HG02852 (cell line): ENCODE measurements at regions not wholly inside any gene's neighbourhood (a gene's known extent, or its start where the extent isn't known, plus 50 kb on each side); places are given as distances from the start of the nearest gene placed in this dataset.
"Not testable (repeated sequence)": the region's sequence is repeated elsewhere in the genome, so short reads cannot be mapped to it uniquely, and the experiment has no call there.

ENCODE experiments used
- ATAC-seq: cut with Tn5 transposase; IDR thresholded peaks from one replicate; pipeline ENCODE4 v1.9.1; 2021; ENCODE audit warnings: mild to moderate bottlenecking, moderate library complexity; ENCODE audit not compliant: unreplicated experiment

DNA sequence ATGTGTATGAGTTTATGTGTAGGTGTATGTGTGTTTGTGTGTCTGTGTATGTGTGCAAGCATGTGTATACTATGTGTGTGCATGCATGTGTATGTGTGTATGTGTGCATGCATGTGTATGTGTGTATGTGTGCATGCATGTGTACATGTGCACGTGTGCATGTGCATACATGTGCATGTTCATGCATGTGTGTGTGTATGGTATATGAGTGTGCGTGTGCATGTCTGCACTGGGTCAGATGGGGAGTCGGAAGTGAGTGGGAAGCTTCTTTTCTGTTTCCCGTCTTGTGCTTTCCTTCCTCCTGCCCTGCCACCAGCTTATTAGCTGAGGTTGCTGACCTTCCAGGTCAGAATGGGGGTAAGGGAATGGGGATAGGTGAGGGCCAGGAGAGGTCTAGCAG, 174.7 kb downstream of the MAP2K4 start:
- ATAC-seq, result no peak

DNA sequence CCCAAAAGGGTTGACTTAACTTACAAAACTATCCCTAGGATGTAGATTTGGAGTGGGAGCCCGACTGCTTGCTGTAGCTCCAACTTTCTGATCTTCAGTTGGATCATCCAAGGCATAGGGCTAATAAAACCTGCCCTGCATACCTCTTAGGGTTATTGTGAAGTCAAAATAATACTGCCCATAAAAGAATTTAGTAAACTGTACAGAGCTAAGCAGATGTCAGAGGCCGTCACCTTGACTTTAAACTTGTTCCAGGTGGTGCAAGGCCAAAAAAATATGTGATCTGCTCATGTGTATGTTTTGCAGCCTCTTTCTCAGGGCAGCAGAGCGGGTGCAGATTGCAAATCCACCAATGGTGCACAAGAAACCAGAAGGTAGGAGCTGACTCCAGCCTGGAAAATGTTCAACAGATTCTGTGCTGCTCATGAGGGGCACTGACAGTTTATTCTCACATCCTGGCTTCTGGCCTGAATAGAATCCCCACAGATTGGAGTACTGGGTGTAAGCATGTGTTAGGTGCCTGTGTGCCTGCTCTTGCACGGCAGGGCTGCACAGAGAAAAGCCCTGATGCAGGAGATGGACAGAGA, 180.7 kb downstream of the MAP2K4 start:
- ATAC-seq, result no peak

DNA sequence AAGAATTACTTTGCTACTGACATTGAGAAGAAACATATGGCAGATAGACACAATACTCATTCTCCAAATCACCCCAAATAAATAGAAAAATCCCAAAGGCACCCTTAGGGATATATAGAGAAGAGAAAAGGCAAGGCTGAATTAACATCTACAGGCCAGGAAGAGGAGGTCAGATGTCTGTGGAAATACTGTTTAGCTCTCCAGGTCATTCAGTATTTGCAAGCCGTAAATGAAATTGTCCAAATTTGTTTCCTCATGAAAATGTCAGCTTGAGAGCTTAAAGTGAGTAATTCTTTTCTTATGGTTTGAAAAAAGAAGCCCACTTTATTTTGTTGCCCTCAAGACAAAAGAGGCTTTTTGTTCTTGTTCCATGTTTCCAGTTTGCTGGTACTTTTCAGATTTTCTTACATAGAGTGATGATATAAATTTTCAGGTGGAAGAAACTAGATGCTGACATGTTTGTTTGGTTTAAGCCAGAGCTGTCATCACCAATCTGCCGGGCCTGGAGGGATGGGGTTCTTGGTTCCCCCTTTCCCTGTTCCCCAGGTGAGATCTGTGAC, 189.0 kb downstream of the MAP2K4 start:
- ATAC-seq, result no peak

DNA sequence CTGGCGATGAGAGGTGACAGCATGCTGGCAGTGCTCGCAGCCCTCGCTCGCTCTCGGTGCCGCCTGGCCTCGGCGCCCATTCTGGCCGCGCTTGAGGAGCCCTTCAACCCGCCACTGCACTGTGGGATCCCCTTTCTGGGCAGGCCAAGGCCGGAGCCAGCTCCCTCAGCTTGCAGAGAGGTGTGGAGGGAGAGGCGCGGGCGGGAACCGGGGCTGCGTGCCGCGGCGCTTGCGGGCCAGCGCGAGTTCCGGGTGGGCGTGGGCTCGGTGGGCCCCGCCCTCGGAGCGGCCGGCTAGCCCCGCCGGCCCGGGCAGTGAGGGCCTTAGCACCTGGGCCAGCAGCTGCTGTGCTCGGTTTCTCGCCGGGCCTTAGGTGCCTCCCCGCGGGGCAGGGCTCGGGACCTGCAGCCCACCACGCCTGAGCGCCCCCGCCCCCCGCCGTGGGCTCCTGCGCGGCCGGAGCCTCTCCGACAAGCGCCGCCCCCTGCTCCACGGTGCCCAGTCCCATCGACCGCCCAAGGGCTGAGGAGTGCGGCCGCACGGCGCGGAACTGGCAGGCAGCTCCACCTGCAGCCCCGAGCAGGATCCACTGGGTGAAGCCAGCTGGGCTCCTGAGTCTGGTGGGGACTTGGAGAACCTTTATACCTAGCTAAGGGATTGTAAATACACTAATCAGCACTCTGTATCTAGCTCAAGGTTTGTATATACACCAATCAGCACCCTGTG, 200.2 kb downstream of the MAP2K4 start:
- ATAC-seq, result not testable (repeated sequence)

DNA sequence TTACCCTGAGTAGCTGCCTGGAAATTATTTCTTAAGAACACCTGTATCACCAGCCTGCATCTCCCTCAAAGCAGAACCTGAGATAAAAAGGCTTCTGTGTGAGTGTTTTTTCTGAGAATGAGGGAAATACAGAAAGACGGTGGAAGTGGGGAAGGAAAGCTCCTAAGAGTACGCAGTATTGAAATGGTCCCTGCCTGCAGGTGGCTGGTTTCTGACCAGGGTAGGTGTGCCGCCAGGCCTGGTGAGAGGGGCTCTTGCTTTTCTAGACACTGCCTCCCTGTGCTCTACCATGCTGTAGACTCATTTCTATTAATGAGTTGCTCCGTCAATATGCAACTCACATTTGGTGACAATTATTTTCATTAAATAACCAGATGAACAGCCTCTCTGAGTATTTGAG, 201.7 kb downstream of the MAP2K4 start:
- no peak for ATAC-seq

DNA sequence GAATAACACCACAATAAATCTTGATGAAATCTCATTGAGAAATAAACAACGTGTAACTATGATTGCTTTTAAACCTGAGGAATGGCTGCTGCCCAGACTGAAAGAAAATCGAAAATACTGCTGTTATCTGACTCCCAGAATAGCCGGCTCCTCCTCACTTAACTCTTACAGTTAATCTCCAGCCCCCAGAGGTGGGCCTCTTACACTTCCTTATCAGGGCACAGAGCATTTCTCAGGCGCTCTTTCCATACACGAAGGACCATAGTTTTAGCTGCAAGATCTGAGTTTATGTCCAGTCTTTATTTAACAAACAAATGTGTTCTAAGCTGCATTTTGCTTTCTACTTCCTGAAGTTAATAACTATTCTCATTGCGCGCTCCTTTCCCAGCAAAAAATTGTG, 206.9 kb downstream of the MAP2K4 start:
- ATAC-seq, result no peak

DNA sequence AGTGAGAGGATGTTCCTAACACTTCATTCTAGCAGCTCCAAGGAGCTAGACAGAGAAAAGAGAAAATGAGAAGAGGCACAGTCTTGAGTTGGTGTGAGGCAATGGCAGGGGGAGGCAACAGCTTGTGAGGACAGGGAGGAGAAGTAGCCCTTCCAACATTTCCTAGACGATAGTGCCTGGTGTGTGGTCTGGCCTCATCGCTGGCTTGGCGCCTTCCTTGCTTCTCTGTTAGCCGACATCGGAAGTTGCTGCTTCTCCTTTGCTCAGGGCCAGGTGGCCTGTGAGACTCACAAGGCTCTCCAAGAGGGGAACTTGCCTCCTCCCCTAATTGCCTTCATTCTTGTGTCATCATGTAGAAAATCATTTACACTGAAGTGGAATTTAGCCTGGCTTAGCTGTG, 208.7 kb downstream of the MAP2K4 start:
- ATAC-seq, result no peak

DNA sequence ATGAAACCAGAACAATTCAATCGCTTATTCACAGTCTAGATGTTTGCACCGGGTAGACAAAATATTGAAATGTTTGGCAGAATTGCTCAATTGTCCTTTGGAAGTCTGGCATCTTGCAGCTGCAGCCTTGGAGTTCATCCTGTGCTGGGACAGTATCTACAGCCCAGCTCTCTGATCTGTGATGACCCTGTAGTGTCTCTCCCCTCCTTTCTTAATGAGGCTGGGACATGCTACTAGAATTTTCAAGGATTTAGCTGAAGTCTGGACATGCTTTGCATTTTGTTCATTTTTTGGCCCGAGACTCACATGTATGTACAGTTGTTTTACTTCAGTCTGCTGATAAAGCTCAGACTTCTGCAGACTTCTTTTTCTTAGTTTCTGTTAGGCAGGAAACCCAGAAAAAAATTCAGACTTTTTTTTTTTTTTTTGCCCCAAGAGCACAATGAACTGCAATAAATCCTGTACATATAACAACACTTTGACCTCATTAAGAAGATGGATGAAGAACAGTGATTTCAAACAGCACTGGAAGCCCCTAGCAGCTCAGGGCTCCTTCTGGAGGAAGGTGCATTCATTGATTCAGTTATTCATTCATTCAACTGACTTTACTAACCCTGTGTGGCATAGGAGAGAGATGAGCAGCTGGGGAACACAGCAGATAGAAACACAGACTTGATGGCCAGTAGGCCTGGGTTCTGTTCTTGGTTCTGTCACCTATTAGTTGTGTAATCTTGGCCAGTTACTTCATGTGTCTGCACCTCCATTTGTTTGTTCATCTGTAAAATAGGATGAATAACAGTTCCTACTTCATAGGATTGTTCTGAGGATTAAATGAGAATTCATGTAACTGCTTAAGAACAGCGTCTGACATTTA, 210.0 kb downstream of the MAP2K4 start:
- no peak for ATAC-seq

DNA sequence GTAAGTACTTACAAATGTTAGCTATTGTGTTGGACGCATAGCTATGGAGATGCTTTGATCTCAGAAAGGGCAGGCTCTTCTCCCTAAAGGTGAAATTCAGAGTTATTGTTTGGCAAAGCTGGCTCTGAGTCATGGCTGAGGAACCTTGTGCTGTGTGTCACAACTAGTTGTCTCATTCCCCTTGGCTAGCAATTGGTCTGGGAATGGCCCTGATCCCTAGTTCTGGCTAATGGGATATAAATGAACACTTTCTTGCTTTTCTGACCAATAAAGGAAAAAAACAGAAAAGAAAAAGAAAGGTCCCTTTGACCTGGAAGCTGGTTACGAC, 210.6 kb downstream of the MAP2K4 start:
- no peak for ATAC-seq

DNA sequence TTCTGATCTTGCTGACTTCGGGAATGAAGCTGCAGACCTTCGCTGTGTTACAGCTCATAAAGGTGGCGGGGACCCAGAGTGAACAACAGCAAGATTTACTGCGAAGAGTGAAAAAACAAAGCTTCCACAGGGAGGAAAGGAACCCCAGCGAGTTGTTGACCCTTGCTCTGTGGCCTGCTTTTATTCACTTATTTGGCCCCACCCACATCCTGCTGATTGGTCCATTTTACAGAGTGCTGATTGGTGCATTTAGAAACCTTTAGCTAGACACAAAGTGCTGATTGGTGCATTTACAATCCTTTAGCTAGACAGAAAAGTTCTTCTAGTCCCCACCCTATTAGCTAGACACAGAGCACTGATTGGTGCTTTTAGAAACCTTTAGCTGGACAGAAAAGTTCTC, 218.3 kb downstream of the MAP2K4 start:
- not testable (repeated sequence) for ATAC-seq

DNA sequence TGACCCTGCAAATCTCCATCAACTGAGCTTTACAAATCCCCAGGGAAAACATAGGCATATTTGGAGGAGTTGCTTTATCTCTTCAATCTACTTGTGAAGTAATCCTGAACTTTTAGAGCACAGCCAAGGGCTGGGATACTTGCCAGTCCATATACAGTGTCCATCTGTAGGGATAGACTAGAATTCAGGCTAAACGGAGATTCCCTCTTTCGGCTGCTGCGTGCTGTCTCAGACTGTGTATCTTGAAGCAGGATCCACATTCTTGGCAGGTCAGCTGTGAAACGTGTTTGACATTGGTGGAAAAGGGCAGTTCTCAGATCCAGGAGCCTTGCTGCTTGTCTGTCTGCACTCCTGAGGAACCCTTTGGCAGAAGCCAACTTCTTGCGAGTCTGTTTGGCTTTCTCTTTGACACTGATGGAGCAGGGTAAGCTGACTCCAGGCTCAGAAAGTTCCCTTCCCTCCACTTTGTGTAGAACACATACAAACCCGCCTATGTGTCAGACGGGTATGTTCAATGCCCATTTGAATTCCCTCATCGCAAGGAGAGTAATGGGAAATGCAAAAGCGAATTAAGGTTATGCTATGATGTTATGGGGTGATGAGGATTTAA, 221.8 kb downstream of the MAP2K4 start:
- no peak for ATAC-seq

DNA sequence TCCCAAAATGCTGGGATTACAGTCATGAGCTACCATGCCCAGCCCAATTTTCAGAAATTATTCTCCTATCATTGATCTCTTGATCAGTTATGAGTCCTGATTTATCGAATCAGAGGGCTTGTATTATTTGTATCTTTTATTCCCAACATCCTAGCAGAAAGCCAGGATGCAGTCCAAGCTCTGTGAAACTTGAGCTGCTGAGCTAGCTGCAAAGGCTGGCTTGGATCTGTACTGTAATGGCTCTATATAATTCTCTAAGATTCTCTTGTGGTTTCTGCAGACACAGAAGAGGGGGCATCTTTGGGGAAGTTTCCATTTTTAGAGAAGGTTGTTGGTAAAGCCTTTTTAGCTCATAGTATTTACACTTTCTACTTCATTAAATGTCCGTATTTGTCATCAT, 227.1 kb downstream of the MAP2K4 start:
- no peak for ATAC-seq

DNA sequence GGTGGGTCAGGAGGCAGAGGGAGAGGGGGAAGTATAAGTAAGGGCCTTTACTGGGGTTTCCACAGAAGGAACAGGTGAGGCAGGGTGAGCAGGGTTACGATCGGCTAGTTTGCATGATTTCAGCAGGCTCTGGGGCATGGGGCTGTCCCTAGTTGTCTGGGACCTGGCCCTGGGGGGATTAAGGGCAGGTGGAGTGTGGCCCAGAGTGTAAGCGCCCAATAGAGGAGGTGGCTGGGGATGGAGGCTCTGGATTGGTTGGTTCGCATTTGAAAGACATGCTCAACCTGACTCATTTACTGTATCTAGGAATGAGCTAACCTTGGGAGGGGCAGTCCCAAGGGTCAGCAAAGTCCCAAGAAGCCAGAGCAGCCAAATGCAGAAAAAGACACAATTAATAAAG, 230.3 kb downstream of the MAP2K4 start:
- ATAC-seq, result peak; percentile 55

DNA sequence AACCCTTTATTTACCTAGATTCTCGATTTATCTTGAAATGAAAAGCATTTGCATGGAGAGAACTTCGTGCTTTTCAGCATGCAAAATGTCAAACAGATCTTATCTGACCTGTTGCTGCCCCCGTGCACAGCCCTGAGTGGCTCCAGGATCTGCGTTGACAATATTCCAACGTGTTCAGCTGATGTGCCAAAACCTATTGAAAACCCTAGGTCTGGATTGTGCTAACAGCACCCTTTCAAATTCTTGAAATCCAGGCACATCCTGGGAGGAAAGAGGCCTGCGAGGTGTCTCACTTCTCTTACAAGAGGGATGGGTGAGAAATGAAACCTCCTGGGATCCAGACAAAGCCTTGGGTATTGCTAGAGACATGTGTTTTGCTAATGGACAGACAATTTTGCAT, 231.8 kb downstream of the MAP2K4 start:
- no peak for ATAC-seq

DNA sequence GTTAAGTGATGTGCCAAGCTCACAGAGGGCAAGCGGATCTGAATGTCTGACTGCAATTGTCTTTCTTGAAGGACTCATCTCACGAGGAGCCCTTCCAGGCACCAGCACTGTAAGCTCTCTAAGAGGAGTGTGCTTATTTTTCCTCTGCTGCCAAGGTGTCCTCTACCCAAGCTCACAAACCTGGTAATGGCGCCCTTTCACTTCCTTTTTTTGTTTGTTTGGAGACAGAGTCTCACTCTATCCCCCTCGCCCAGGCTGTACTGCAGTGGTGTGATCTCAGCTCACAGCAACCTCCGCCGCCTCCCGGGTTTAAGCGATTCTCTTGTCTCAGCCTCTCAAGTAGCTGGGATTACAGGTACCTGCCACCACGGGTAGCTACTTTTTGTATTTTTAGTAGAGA, 233.8 kb downstream of the MAP2K4 start:
- ATAC-seq, result no peak

DNA sequence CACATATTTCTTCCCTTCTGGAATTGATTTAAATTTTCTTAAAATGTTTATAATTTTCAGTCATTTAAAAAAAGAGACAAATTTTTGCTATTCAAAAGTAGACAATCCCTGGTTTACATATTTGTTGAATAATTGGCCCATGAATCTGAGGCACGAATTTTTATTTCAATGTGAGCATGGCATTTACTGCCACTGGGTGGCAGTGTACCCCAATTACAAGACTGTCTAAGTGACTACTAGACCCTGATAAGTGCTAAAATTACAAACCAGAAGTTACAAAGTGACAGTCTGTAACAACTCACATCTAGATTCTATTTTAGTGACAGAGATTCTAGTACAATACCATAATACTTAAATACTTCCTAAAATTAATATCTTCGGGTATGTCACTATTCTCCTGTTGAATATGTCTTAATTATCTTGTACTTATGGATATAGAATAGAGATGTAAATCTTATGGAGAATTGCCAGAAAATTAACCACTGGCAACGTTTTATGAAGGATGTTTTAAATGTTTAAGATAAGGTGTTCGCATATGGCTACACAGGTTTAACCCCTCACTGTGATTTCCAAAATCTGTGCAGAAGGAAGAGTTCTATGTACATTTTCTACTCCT, 235.8 kb downstream of the MAP2K4 start:
- peak; percentile 67 for ATAC-seq

DNA sequence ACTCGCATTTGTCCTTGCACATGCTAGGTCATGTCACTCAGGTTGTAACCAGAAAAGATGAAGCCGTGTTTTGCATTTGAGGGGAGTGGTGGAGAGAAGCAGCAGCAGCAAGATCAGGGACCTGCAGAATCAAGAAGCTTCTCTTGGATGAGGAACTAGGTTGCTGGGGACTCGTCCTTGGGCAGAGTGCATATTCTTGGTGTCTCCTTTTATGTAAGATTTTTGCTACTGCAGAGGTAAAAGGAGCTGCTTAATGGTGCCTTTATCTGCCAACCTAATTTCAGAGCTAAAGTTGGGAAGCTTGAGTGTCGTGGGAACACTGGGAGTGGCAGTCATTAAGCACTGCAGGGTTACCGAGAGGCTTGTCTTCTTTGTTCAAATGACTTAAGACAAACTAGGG, 236.5 kb downstream of the MAP2K4 start:
- no peak for ATAC-seq

DNA sequence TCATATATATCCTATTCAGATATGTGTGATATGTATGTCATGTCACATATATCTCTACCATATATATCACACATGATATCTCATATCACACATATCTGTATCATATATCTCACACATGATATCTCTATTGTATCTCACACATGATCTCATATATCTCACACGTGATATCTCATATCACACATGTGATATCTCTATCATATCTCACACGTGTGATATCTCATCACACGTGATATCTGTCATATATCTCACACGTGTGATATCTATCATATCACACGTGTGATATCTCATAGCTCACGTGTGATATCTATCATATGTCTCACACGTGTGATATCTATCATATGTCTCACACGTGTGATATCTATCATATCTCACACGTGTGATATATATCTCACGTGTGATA, 240.7 kb downstream of the MAP2K4 start:
- no peak for ATAC-seq

DNA sequence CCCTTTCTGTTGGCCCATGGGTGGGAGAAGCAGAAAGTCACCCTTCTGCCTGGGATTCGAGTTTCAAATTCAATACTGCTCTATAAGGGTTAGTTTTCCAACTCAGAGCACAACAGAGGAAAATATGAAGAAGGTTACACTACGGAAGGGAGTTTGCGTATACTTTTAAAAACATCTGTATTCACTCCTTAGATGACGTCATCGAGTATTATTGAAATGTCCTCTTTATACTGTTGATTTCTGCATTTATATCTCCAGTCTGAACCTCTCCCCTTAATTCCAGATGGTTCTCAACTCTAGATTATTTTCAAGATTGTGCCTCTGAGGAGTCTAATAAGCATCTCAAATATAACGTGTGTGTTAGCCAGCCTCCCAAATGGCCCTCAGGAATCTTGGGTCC, 249.1 kb downstream of the MAP2K4 start:
- no peak for ATAC-seq

DNA sequence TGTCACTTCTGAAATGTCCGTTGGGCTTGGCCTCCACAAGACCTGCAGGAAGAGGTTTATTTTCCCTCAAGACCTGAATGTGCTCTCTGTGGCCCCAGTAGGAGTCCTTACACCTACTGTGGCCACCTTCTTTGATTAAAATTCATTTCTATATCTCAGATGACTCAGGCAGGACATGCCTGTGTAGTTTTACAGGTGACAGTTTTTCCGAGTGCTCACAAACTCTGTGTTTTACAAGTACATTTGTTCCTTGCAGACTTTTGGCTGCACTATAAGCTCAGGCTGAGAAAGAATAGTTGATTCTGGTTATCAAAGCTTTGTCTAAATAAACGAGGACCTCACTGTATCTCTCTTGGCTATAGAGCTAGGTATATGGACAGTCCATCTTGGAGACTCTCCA, 257.1 kb downstream of the MAP2K4 start:
- ATAC-seq, result no peak

DNA sequence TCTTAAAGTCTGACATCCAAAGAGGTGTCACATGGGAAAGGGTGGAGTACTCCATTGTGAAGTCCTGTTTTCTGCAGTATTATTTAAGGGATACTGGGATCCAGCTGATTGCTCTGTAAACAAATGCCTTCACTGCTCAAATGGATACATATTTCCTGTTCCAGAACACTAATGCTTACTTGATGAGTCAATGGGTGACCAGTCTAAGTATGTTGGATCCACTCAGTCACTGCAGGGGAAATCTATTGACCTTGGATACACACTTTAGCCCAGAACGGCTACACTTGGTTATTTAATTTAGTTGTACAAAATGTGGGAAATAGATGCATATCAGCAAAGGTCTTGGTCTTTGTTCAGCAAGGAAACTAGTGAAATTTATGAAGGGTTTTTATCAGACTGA, 261.4 kb downstream of the MAP2K4 start:
- no peak for ATAC-seq
